CD14-positive monocyte (primary cell): ENCODE measurements at regions not wholly inside any gene's neighbourhood (a gene's known extent, or its start where the extent isn't known, plus 50 kb on each side); places are given as distances from the start of the nearest gene placed in this dataset.

Experiments used
- DNase-seq, 3 donors: peaks; one replicate each; pipeline ENCODE4 v3.0.0-alpha.2; 2011 to 2022
- H2AFZ ChIP-seq: 2 replicates; pipeline ENCODE4 v1.6.0; 2012; ENCODE audit warnings: mild to moderate bottlenecking, low read depth, low read length, inconsistent platforms; ENCODE audit not compliant: insufficient read depth, poor library complexity, severe bottlenecking
- H3K27ac ChIP-seq, 2 donors: 1 replicate in 1 of 2; 2 replicates in 1 of 2; pipeline ENCODE4 v1.5.1; 2012 to 2013; ENCODE audit warnings: low read length in 2 of 2, control low read depth in 1 of 2, inconsistent platforms in 1 of 2, low read depth in 1 of 2, mild to moderate bottlenecking in 1 of 2
- H3K27me3 ChIP-seq, 2 donors: one replicate each; pipeline versions ENCODE4 v1.6.0 to v1.6.1; 2011 to 2013; ENCODE audit warnings: low read length in 2 of 2; ENCODE audit not compliant: control insufficient read depth in 2 of 2, insufficient read depth in 2 of 2
- H3K36me3 ChIP-seq, 2 donors: replicated peaks in 1 of 2; 1 replicate in 1 of 2; 2 replicates in 1 of 2; pipeline versions ENCODE4 v1.5.1 to v1.6.1; 2012 to 2013; ENCODE audit warnings: low read length in 2 of 2, control low read depth in 1 of 2, inconsistent platforms in 1 of 2, mild to moderate bottlenecking in 1 of 2; ENCODE audit not compliant: insufficient read depth in 2 of 2, control insufficient read depth in 1 of 2
- H3K4me1 ChIP-seq, 2 donors: 1 replicate in 1 of 2; 2 replicates in 1 of 2; pipeline versions ENCODE4 v1.5.1 to v1.6.1; 2012 to 2013; ENCODE audit warnings: low read length in 2 of 2, control low read depth in 1 of 2, inconsistent platforms in 1 of 2, mild to moderate bottlenecking in 1 of 2, moderate library complexity in 1 of 2; ENCODE audit not compliant: insufficient read depth in 2 of 2, control insufficient read depth in 1 of 2
- H3K4me2 ChIP-seq: replicated peaks from 2 replicates; pipeline ENCODE3; 2012; ENCODE audit warnings: low read length, moderate library complexity, mild to moderate bottlenecking; ENCODE audit not compliant: poor library complexity, severe bottlenecking; ENCODE audit errors: extremely low read depth
- H3K4me3 ChIP-seq, 3 experiments: fragments of 200-600 bp in 1 of 3; sonication (generic) in 1 of 3; replicated peaks in 1 of 3; 1 replicate in 2 of 3; 2 replicates in 1 of 3; pipeline ENCODE4 v1.5.1; 2011 to 2013; ENCODE audit warnings: low read length in 3 of 3, mild to moderate bottlenecking in 3 of 3, control low read depth in 2 of 3, low read depth in 2 of 3, inconsistent platforms in 1 of 3, moderate library complexity in 1 of 3
- H3K79me2 ChIP-seq: 2 replicates; pipeline ENCODE4 v1.6.0; 2012; ENCODE audit warnings: mild to moderate bottlenecking, control low read depth, inconsistent platforms, low read length, moderate library complexity; ENCODE audit not compliant: insufficient read depth
- H3K9ac ChIP-seq: 2 replicates; pipeline ENCODE4 v1.6.0; 2017; ENCODE audit warnings: low read length, mild to moderate bottlenecking; ENCODE audit not compliant: insufficient read depth, poor library complexity, severe bottlenecking
- H3K9me3 ChIP-seq, 2 donors: replicated peaks in 1 of 2; 1 replicate in 1 of 2; 2 replicates in 1 of 2; pipeline versions ENCODE4 v1.5.1 to v1.6.1; 2012 to 2013; ENCODE audit warnings: low read length in 2 of 2, control low read depth in 1 of 2; ENCODE audit not compliant: control insufficient read depth in 1 of 2, insufficient read depth in 1 of 2
- H4K20me1 ChIP-seq: 2 replicates; pipeline ENCODE4 v1.6.0; 2012; ENCODE audit warnings: mild to moderate bottlenecking, low read length, control low read depth, moderate library complexity; ENCODE audit not compliant: insufficient read depth
- H3K27ac Mint-ChIP-seq, 7 donors: one replicate each; pipeline ENCODE4 v1.8.0; 2020; ENCODE audit warnings: mild to moderate bottlenecking in 7 of 7, mixed read lengths in 7 of 7, moderate library complexity in 6 of 7, inconsistent platforms in 2 of 7
- H3K27me3 Mint-ChIP-seq, 3 donors: one replicate each; pipeline ENCODE4 v1.8.0; 2021 to 2022; ENCODE audit warnings: low read depth in 3 of 3, mild to moderate bottlenecking in 3 of 3, mixed read lengths in 3 of 3, moderate library complexity in 3 of 3, inconsistent platforms in 1 of 3
- H3K36me3 Mint-ChIP-seq, 2 donors: one replicate each; pipeline ENCODE4 v1.8.0; 2020; ENCODE audit warnings: mixed read lengths in 2 of 2, inconsistent platforms in 1 of 2, mild to moderate bottlenecking in 1 of 2
- H3K4me1 Mint-ChIP-seq: one replicate; pipeline ENCODE4 v1.8.0; 2020; ENCODE audit warnings: mild to moderate bottlenecking, mixed read lengths
- H3K4me3 Mint-ChIP-seq, 2 donors: one replicate each; pipeline ENCODE4 v1.8.0; 2020; ENCODE audit warnings: mild to moderate bottlenecking in 2 of 2, mixed read lengths in 2 of 2, moderate library complexity in 1 of 2
- H3K9me3 Mint-ChIP-seq, 7 donors: one replicate each; pipeline ENCODE4 v1.8.0; 2020 to 2022; ENCODE audit warnings: mixed read lengths in 7 of 7, mild to moderate bottlenecking in 6 of 7, moderate library complexity in 6 of 7, inconsistent platforms in 2 of 7
- WGBS: methylation state at CpG from one replicate; pipeline ENCODE4 v1.1.5; 2013; ENCODE audit warnings: missing lambda C conversion rate; ENCODE audit not compliant: insufficient coverage; 5-methylcytosine and 5-hydroxymethylcytosine counted together
- intact Hi-C, 2 donors: fragments of 100-400 bp; cut with micrococcal nuclease; formaldehyde crosslinking; loops; one replicate each; pipeline versions ENCODE4 v1.15.0 to v1.15.1; 2023
- TF ChIP-seq, protein P1 (sequence below): fragments of 200-600 bp; IDR thresholded peaks from one replicate; pipeline ENCODE4 v1.8.0; 2022; ENCODE audit warnings: antibody characterized with exemption, mild to moderate bottlenecking

- TF ChIP-seq, protein P1, sequence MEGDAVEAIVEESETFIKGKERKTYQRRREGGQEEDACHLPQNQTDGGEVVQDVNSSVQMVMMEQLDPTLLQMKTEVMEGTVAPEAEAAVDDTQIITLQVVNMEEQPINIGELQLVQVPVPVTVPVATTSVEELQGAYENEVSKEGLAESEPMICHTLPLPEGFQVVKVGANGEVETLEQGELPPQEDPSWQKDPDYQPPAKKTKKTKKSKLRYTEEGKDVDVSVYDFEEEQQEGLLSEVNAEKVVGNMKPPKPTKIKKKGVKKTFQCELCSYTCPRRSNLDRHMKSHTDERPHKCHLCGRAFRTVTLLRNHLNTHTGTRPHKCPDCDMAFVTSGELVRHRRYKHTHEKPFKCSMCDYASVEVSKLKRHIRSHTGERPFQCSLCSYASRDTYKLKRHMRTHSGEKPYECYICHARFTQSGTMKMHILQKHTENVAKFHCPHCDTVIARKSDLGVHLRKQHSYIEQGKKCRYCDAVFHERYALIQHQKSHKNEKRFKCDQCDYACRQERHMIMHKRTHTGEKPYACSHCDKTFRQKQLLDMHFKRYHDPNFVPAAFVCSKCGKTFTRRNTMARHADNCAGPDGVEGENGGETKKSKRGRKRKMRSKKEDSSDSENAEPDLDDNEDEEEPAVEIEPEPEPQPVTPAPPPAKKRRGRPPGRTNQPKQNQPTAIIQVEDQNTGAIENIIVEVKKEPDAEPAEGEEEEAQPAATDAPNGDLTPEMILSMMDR = no peak
- Mint-ChIP-seq H3K36me3 (no peaks in the 10 kb centered on the region), H3K27me3 (peaks cover 0 to 3% (median 2%) of the 10 kb centered on the region in 3 donors), H3K9me3 (peaks cover 2 to 14% (median 3%) of the 10 kb centered on the region in 7 donors), H3K27ac (no peak overlapping the region), H3K4me1 (no peaks in the 10 kb centered on the region), H3K4me3 (no peak overlapping the region)
- no peaks in the 10 kb centered on the region for H3K36me3 ChIP-seq
- 93% methylated on average over 9 of the region's 11 CpGs for WGBS
- H3K4me1 ChIP-seq = no peaks in the 10 kb centered on the region
- intact Hi-C loops = no loop called here
- H3K9ac ChIP-seq = no peak overlapping the region
- no peak for DNase-seq
- H3K9me3 ChIP-seq = no peaks in the 10 kb centered on the region
- H3K4me3 ChIP-seq = no peak overlapping the region
- H3K4me2 ChIP-seq = no peak overlapping the region
- H4K20me1 ChIP-seq = no peaks in the 10 kb centered on the region
- H3K27me3 ChIP-seq = no peaks in the 10 kb centered on the region
- no peak overlapping the region for H3K27ac ChIP-seq
- H3K79me2 ChIP-seq = no peaks in the 10 kb centered on the region
- H2AFZ ChIP-seq = no peak overlapping the region
Measured at GRCh38 chr7:46168671-46169383, 247.8 kb upstream of the IGFBP3 start.

DNA sequence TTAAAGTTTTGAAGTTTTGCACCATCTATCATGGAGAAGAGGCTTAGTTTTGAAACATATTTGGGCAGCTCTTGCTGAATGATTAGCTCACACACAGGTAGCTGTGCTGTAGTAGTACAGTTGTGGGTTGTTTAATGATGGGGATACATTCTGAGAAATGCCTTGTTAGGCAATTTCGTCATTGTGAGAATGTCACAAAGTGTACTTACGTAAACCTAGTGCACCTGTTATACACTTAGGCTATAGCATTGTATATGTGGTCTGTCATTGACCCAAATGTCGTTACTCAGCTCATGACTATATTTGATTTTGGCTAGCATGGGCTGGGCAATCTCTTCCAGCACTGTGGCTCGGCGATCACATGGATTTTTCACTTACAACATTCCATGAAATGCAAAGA, 247.2 kb upstream of the IGFBP3 start:
- H3K36me3 ChIP-seq = no peaks in the 10 kb centered on the region

More for the DNA sequence above, 247.2 kb upstream of the IGFBP3 start:
- H3K4me2 ChIP-seq = no peak overlapping the region
- no peaks in the 10 kb centered on the region for H3K9me3 ChIP-seq
- H3K27ac Mint-ChIP-seq = no peak overlapping the region
- H3K27me3 Mint-ChIP-seq = peaks cover 0 to 3% (median 2%) of the 10 kb centered on the region in 3 donors
- H3K36me3 Mint-ChIP-seq = no peaks in the 10 kb centered on the region
- H3K4me3 Mint-ChIP-seq = no peak overlapping the region
- H3K9ac ChIP-seq = no peak overlapping the region
- intact Hi-C loops = no loop called here
- TF ChIP-seq, protein P1 = no peak
- no peaks in the 10 kb centered on the region for H3K79me2 ChIP-seq
- H3K4me1 Mint-ChIP-seq = no peaks in the 10 kb centered on the region
- no peak for DNase-seq
- H3K27me3 ChIP-seq = no peaks in the 10 kb centered on the region
- H3K9me3 Mint-ChIP-seq = peaks cover 2 to 14% (median 3%) of the 10 kb centered on the region in 7 donors
- H3K4me3 ChIP-seq = no peak overlapping the region
- H3K27ac ChIP-seq = no peak overlapping the region
- WGBS = 100% methylated on average over 1 of the region's 5 CpGs
- H2AFZ ChIP-seq = no peak overlapping the region
- no peaks in the 10 kb centered on the region for H4K20me1 ChIP-seq
- no peaks in the 10 kb centered on the region for H3K4me1 ChIP-seq
